ENCODE measurements at regions not wholly inside any gene's neighbourhood (a gene's known extent, or its start where the extent isn't known, plus 50 kb on each side); places are given as distances from the start of the nearest gene placed in this dataset.

DNA sequence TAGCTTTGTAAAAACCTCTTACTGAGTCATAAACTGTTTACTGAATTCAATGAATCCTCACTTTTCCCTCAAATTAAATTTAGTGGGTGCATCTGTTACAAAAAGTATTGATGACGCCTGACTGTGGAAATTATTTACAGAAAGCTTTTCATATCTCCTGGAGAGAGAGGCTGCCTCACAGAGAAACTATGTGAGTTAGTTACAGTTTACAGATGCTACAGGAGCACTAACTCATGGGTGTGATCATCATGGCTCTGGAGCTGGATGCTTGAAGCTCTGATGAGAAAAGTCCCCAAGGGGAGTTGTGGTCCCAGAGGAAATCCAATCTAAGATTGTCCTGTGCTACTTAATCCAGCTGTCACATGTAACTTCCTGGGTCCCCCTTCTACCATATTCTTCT lies 590.8 kb downstream of the LMO7 start:
- TF ChIP-seq, protein P1, sequence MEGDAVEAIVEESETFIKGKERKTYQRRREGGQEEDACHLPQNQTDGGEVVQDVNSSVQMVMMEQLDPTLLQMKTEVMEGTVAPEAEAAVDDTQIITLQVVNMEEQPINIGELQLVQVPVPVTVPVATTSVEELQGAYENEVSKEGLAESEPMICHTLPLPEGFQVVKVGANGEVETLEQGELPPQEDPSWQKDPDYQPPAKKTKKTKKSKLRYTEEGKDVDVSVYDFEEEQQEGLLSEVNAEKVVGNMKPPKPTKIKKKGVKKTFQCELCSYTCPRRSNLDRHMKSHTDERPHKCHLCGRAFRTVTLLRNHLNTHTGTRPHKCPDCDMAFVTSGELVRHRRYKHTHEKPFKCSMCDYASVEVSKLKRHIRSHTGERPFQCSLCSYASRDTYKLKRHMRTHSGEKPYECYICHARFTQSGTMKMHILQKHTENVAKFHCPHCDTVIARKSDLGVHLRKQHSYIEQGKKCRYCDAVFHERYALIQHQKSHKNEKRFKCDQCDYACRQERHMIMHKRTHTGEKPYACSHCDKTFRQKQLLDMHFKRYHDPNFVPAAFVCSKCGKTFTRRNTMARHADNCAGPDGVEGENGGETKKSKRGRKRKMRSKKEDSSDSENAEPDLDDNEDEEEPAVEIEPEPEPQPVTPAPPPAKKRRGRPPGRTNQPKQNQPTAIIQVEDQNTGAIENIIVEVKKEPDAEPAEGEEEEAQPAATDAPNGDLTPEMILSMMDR (IDR thresholded peaks at IDR 0.05; ENCODE audit: insufficient read depth, low read length), result no peak
- TF ChIP-seq POLR2AphosphoS5 (IDR thresholded peaks at IDR 0.05; ENCODE audit: low read depth), result no peak
- TF ChIP-seq GABPA (IDR thresholded peaks at IDR 0.05; ENCODE audit: low read depth), result no peak
- TF ChIP-seq SPI1 (IDR thresholded peaks at IDR 0.05; ENCODE audit: borderline replicate concordance, low read depth), result no peak
- TF ChIP-seq, protein P2, sequence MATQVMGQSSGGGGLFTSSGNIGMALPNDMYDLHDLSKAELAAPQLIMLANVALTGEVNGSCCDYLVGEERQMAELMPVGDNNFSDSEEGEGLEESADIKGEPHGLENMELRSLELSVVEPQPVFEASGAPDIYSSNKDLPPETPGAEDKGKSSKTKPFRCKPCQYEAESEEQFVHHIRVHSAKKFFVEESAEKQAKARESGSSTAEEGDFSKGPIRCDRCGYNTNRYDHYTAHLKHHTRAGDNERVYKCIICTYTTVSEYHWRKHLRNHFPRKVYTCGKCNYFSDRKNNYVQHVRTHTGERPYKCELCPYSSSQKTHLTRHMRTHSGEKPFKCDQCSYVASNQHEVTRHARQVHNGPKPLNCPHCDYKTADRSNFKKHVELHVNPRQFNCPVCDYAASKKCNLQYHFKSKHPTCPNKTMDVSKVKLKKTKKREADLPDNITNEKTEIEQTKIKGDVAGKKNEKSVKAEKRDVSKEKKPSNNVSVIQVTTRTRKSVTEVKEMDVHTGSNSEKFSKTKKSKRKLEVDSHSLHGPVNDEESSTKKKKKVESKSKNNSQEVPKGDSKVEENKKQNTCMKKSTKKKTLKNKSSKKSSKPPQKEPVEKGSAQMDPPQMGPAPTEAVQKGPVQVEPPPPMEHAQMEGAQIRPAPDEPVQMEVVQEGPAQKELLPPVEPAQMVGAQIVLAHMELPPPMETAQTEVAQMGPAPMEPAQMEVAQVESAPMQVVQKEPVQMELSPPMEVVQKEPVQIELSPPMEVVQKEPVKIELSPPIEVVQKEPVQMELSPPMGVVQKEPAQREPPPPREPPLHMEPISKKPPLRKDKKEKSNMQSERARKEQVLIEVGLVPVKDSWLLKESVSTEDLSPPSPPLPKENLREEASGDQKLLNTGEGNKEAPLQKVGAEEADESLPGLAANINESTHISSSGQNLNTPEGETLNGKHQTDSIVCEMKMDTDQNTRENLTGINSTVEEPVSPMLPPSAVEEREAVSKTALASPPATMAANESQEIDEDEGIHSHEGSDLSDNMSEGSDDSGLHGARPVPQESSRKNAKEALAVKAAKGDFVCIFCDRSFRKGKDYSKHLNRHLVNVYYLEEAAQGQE (IDR thresholded peaks at IDR 0.05; ENCODE audit: insufficient replicate concordance, low read depth), result no peak
- Histone ChIP-seq H3K27me3 (ENCODE audit: insufficient read depth, poor library complexity, severe bottlenecking) (no peaks in the 10 kb centered on the region), H3K27ac (replicated peaks) (no peak overlapping the region), H3K4me3 (replicated peaks; ENCODE audit: insufficient read depth, low read length) (no peak overlapping the region)
- no peak for DNase-seq (ENCODE audit: low read depth in 1 of 2, low spot score in 1 of 2)

GRCh38 chr13:76225815-76226489 lies 589.8 kb downstream of the LMO7 start:
- no peak for DNase-seq (ENCODE audit: low read depth in 1 of 2, low spot score in 1 of 2)
- H3K27ac ChIP-seq (replicated peaks), result no peak overlapping the region
- TF ChIP-seq POLR2AphosphoS5 (IDR thresholded peaks at IDR 0.05; ENCODE audit: low read depth), result no peak
- TF ChIP-seq, protein P1 (IDR thresholded peaks at IDR 0.05; ENCODE audit: insufficient read depth, low read length), result no peak
- TF ChIP-seq GABPA (IDR thresholded peaks at IDR 0.05; ENCODE audit: low read depth), result no peak
- TF ChIP-seq SPI1 (IDR thresholded peaks at IDR 0.05; ENCODE audit: borderline replicate concordance, low read depth), result no peak
- TF ChIP-seq, protein P2 (IDR thresholded peaks at IDR 0.05; ENCODE audit: insufficient replicate concordance, low read depth), result no peak
- no peak overlapping the region for H3K4me3 ChIP-seq (replicated peaks; ENCODE audit: insufficient read depth, low read length)
- H3K27me3 ChIP-seq (ENCODE audit: insufficient read depth, poor library complexity, severe bottlenecking), result no peaks in the 10 kb centered on the region

DNA sequence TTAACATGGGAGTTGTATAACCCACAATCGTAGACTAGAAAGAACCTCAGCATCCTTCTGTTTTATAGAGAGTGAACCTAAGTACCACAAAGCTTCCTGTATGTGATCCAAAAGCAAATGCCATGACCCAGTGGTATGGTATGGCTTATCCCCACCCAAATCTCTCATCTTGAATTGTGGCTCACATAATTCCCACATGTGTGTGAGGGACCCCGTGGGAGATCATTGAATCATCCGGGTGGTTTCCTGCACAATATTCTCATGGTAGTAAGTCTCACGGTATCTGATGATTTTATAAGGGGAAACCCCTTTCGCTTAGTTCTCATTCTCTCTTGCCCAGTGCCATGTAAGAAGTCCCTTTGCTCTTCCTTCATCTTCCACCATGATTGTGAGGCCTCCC lies 587.9 kb downstream of the LMO7 start:
- Histone ChIP-seq H3K4me3 (replicated peaks; ENCODE audit: insufficient read depth, low read length) (no peak overlapping the region), H3K27ac (replicated peaks) (no peak overlapping the region), H3K27me3 (ENCODE audit: insufficient read depth, poor library complexity, severe bottlenecking) (no peaks in the 10 kb centered on the region)
- TF ChIP-seq POLR2AphosphoS5 (IDR thresholded peaks at IDR 0.05; ENCODE audit: low read depth), result no peak
- no peak for TF ChIP-seq SPI1 (IDR thresholded peaks at IDR 0.05; ENCODE audit: borderline replicate concordance, low read depth)
- TF ChIP-seq, protein P2 (IDR thresholded peaks at IDR 0.05; ENCODE audit: insufficient replicate concordance, low read depth), result no peak
- TF ChIP-seq, protein P1 (IDR thresholded peaks at IDR 0.05; ENCODE audit: insufficient read depth, low read length), result no peak
- TF ChIP-seq GABPA (IDR thresholded peaks at IDR 0.05; ENCODE audit: low read depth), result no peak
- DNase-seq (ENCODE audit: low read depth in 1 of 2, low spot score in 1 of 2), result no peak
